Posterior vena cava (tissue), 2 donors: ENCODE measurements at regions not wholly inside any gene's neighbourhood (a gene's known extent, or its start where the extent isn't known, plus 50 kb on each side); places are given as distances from the start of the nearest gene placed in this dataset.
"Not testable (repeated sequence)": the region's sequence is repeated elsewhere in the genome, so short reads cannot be mapped to it uniquely, and the experiment has no call there.

Experiments used
- DNase-seq: peaks from one replicate; pipeline ENCODE4 v3.0.0-alpha.2; 2020; ENCODE audit warnings: low spot score
- intact Hi-C, 2 donors: fragments of 100-400 bp; cut with DNase I; formaldehyde crosslinking; loops; one replicate each; pipeline versions ENCODE4 v1.14.1 to v1.14.2; 2022 to 2023
- donor health status: DM: yes; HTN: yes; CAD: no.
- donor health status: DM: yes; HTN: yes; CAD: no.

DNA sequence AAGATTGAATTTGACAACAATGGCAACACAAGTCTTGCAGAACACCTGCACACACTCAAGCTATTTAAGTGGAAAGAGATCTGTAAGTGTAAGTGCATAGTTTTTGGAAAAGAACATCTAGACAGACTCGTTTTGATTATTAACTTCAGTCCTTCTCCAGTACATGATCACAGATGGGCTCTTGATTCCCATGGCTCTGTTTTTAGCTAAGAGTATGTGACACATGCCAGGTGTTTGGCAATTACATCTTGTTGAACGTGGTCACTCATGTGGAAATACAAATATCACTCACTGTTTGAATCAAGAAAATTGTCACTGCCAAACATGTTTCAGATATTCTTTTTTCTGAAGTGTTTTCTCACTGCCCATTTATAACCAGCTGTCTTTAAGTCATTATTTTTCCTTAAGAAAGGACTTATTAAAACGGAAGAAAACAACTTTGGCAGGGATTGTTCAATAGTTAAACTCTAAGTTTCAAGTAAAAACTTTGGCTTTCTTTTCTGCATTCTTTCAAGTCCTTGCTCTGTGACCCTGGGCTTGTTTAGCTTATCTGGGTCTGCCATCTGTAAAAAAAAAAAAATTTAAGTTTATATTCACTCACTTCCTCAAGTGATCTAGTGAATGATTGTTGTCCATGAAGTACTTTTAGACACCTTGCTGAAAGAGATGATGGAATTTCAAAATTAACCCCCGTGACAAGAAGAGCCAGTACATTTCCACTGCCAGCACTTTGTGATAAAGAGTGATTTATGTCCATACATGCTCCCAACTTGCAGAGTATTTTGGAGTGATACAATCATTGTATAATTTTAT lies 125.4 kb downstream of the ATXN3L start:
- DNase-seq = no peak
- intact Hi-C loops = no loop called here

DNA sequence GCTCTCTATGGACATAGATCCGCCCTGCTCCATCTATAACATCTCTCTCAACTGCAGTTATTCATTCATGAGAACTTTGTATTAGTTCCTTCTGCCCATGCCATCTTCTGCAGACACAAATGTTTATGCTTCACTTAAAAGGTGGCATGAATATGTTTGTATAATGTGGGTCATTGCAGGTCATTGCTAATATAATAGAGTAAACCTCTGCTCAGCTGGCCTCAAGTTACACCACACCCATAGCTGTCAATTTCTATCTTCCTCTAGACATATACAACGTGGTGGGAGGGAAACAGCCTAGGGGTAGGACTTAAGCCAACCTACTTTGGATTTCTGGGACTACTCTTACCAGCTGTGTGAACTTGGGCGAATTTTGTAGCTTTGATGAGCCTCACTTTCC lies 129.8 kb downstream of the ATXN3L start:
- no peak for DNase-seq
- intact Hi-C loops = no loop called here

GRCh38 chrX:13189380-13189779 lies 130.5 kb downstream of the ATXN3L start:
- intact Hi-C loops = no loop called here
- no peak for DNase-seq

DNA sequence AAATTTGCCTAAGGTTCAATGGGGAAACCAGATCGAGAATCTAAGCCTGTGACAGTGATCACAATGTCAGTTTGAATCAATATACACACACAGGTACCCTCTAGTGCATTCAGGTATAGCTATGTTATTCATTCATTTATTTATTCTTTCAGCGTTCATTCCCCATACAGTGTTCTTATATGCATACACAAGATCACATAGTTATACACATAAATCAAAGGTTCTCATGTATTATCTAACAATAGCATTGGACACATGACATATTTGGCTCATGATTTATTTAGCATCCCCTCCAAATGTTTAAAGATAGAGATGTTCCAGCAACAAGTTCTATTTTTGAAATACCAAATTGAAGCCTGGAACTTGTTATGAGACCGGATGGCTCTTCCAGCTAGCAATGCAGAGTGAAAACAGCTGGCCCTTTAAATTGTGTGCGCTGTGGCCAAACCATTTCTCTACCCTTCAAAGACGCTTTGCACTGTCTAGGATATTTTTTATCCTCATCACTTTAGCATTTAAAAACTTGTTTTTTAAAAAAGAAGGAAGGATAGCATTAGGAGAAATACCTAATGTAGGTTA lies 131.0 kb downstream of the ATXN3L start:
- intact Hi-C loops = no loop called here

GRCh38 chrX:13186643-13187042 lies 133.2 kb downstream of the ATXN3L start:
- DNase-seq, intact Hi-C loops: not testable (repeated sequence)

More for the DNA sequence above, 131.0 kb downstream of the ATXN3L start:
- DNase-seq = no peak

DNA sequence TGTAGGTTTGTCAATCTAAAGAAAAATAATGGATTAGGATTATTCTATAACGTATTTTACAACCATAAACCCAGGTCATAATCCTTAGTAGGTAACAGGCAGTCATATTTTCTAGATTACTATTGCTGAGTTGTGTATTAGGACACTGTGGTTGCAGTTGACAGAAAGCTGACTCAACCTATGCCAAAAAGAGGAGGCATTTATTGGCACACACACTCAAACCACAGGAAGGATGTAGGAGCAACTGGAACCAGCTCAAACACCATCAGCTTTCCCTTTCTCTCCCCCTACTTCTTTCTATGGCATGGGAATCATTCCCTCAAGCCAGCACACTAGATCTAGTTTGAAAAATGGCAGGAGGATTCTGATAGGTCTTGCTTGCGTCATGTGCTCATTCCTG lies 136.4 kb upstream of the FAM9C start:
- intact Hi-C loops = no loop called here
- DNase-seq = no peak

DNA sequence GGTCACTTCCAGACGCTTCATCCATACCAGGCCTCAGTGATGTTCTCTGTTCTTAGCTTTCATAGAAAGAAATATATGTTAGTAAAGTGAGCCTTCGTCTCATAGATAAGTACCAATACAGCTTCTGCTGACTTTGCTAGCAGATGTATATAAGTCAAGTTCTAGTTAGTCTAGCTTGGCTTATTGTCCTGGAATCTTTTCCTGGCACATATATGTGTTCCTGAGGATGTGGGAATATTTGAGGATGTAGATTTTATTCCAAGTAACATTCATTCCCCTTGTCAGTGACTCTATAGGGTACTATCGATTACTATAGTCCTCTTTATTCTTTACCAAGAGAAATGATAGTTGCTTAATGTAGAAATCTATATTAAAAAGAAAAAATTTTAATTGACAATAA lies 135.2 kb upstream of the FAM9C start:
- intact Hi-C loops = no loop called here
- DNase-seq = no peak

- intact Hi-C loops = no loop called here
- no peak for DNase-seq
Measured at GRCh38 chrX:13179100-13179499, 134.7 kb upstream of the FAM9C start.

- intact Hi-C loops = no loop called here
- no peak for DNase-seq
Measured at GRCh38 chrX:13177921-13178566, 133.6 kb upstream of the FAM9C start.

DNA sequence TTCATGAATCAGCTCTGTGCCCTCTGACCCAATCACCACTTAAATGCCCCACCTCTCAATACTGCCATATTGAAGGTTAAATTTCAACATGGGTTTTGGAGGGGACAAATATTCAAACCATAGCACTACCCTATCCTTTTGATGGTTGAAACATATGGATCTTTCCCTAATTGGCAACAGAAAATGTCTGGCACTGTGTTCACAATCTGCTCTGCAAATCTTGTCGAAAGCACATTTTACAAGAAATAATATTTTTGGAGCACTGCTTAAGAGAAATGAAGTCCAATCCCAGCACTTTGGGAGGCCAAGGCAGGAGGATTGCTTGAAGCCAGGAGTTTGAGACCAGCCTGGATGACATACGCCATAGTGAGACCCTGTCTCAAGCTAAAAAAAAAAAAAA lies 130.6 kb upstream of the FAM9C start:
- intact Hi-C loops = no loop called here
- no peak for DNase-seq

GRCh38 chrX:13170966-13171558 lies 126.6 kb upstream of the FAM9C start:
- intact Hi-C loops = no loop called here
- no peak for DNase-seq

DNA sequence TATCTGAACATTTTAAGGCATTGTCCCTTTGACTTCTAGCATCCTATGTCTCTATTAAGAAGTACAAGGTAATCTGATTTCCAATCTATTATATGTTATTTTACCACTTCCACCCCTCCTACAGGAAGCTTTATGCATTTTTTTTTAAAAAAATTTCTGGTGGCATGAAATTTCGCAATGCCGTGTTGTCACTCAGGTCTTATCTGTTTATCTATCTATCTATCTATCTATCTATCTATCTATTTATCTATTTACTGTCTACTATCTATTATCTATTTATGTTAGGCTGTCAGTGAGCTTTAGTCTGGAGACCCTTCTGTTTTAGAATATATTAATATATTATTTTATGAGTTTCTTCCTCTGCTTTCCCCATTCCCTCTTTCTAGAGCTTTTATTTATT lies 125.3 kb upstream of the FAM9C start:
- DNase-seq = no peak
- intact Hi-C loops = no loop called here

GRCh38 chrX:13168269-13168668 lies 123.8 kb upstream of the FAM9C start:
- no peak for DNase-seq
- intact Hi-C loops = no loop called here

- intact Hi-C loops = no loop called here
- no peak for DNase-seq
Measured at GRCh38 chrX:13167481-13168231, 123.2 kb upstream of the FAM9C start.

- DNase-seq = no peak
- intact Hi-C loops = no loop called here
Measured at GRCh38 chrX:13165266-13166189, 121.1 kb upstream of the FAM9C start.

- intact Hi-C loops = no loop called here
- DNase-seq = no peak
Measured at GRCh38 chrX:13164611-13165010, 120.2 kb upstream of the FAM9C start.

- no peak for DNase-seq
- intact Hi-C loops = no loop called here
Measured at GRCh38 chrX:13162772-13163410, 118.5 kb upstream of the FAM9C start.

GRCh38 chrX:13159886-13160285 lies 115.5 kb upstream of the FAM9C start:
- no peak for DNase-seq
- intact Hi-C loops = no loop called here
